Esophagus muscularis mucosa (tissue), 4 donors: ENCODE measurements at regions not wholly inside any gene's neighbourhood (a gene's known extent, or its start where the extent isn't known, plus 50 kb on each side); places are given as distances from the start of the nearest gene placed in this dataset.

Experiments used
- DNase-seq: peaks from one replicate; pipeline ENCODE4 v3.0.0-alpha.2; 2017; ENCODE audit errors: extremely low spot score
- H3K27ac ChIP-seq, 4 donors: fragments of 200-600 bp; sonication (generic); replicated peaks in 1 of 4; 1 replicate in 3 of 4; 2 replicates in 1 of 4; pipeline ENCODE4 v1.5.1; 2016 to 2019; ENCODE audit warnings: mild to moderate bottlenecking in 1 of 4
- H3K27me3 ChIP-seq, 4 donors: fragments of 200-600 bp; sonication (generic); one replicate each; pipeline versions ENCODE4 v1.5.1 to v1.6.0; 2016 to 2019
- H3K36me3 ChIP-seq, 4 donors: fragments of 200-600 bp; sonication (generic); one replicate each; pipeline ENCODE4 v1.5.1; 2016 to 2019
- H3K4me1 ChIP-seq, 4 donors: fragments of 200-600 bp; sonication (generic); one replicate each; pipeline ENCODE4 v1.5.1; 2016 to 2019
- H3K4me3 ChIP-seq, 4 donors: fragments of 200-600 bp; sonication (generic); 1 replicate in 2 of 4; 2 replicates in 2 of 4; pipeline ENCODE4 v1.5.1; 2016 to 2019; ENCODE audit warnings: mild to moderate bottlenecking in 4 of 4, moderate library complexity in 1 of 4
- H3K9me3 ChIP-seq, 4 donors: fragments of 200-600 bp; sonication (generic); 1 replicate in 3 of 4; 2 replicates in 1 of 4; pipeline ENCODE4 v1.5.1; 2016 to 2019
- CTCF ChIP-seq, 3 experiments: fragments of 200-600 bp in 2 of 3; fragments of 450-650 bp in 1 of 3; sonication (generic) in 2 of 3; IDR thresholded peaks; one replicate each; pipeline ENCODE4 v1.5.1; 2017 to 2019; ENCODE audit warnings: antibody characterized with exemption in 3 of 3, mild to moderate bottlenecking in 2 of 3, moderate library complexity in 1 of 3
- EP300 ChIP-seq: sonication (generic); formaldehyde crosslinking; IDR thresholded peaks from one replicate; pipeline ENCODE4 v1.6.1; 2017; ENCODE audit warnings: antibody characterized with exemption
- POLR2A ChIP-seq: fragments of 450-650 bp; IDR thresholded peaks from one replicate; pipeline ENCODE4 v1.6.1; 2017; ENCODE audit warnings: antibody characterized with exemption, moderate library complexity, mild to moderate bottlenecking, low read depth
- POLR2AphosphoS5 ChIP-seq, 2 donors: sonication (generic); formaldehyde crosslinking; IDR thresholded peaks; one replicate each; pipeline ENCODE4 v1.6.1; 2017; ENCODE audit warnings: antibody characterized with exemption in 2 of 2
- WGBS: methylation state at CpG from one replicate; pipeline ENCODE4 v1.1.5; 2018; 5-methylcytosine and 5-hydroxymethylcytosine counted together
- intact Hi-C: fragments of 100-400 bp; cut with DNase I; formaldehyde crosslinking; loops from one replicate; pipeline ENCODE4 v1.15.1; 2023

- Histone ChIP-seq H3K4me1 (no peaks in the 10 kb centered on the region), H3K27ac (no peak overlapping the region), H3K9me3 (no peaks in the 10 kb centered on the region), H3K27me3 (no peaks in the 10 kb centered on the region), H3K4me3 (no peak overlapping the region), H3K36me3 (no peaks in the 10 kb centered on the region)
- intact Hi-C loops = no loop called here
- DNase-seq = no peak
- 89% methylated on average over 7 of the region's 7 CpGs for WGBS
- no peak for TF ChIP-seq EP300
- TF ChIP-seq POLR2A = no peak
- TF ChIP-seq POLR2AphosphoS5 (IDR thresholded peaks at IDR 0.05) = no peak
- no peak for TF ChIP-seq CTCF (IDR thresholded peaks at IDR 0.05)
These were observed 185.7 kb downstream of the SUCLG1 start for GRCh38 chr2:84273406-84273805.

GRCh38 chr2:84271977-84272376 lies 187.1 kb downstream of the SUCLG1 start:
- no peak for DNase-seq
- intact Hi-C loops = no loop called here
- Histone ChIP-seq H3K4me3 (no peak overlapping the region), H3K9me3 (peaks cover 0 to 3% (median 0%) of the 10 kb centered on the region in 4 donors), H3K27ac (no peak overlapping the region), H3K4me1 (no peaks in the 10 kb centered on the region), H3K36me3 (no peaks in the 10 kb centered on the region), H3K27me3 (no peaks in the 10 kb centered on the region)
- no peak for TF ChIP-seq EP300
- no peak for TF ChIP-seq POLR2A
- TF ChIP-seq CTCF (IDR thresholded peaks at IDR 0.05) = no peak
- TF ChIP-seq POLR2AphosphoS5 (IDR thresholded peaks at IDR 0.05) = no peak
- 76% methylated on average over 3 of the region's 3 CpGs for WGBS

- peaks cover 0 to 11% (median 3%) of the 10 kb centered on the region in 4 donors for H3K9me3 ChIP-seq
- intact Hi-C loops = no loop called here
- H3K4me1 ChIP-seq = no peaks in the 10 kb centered on the region
- no peak overlapping the region for H3K27ac ChIP-seq
- no peaks in the 10 kb centered on the region for H3K36me3 ChIP-seq
- no peak overlapping the region for H3K4me3 ChIP-seq
- no peaks in the 10 kb centered on the region for H3K27me3 ChIP-seq
- no peak for DNase-seq
- TF ChIP-seq EP300 = no peak
- no peak for TF ChIP-seq POLR2AphosphoS5 (IDR thresholded peaks at IDR 0.05)
- no peak for TF ChIP-seq POLR2A
- no peak for TF ChIP-seq CTCF (IDR thresholded peaks at IDR 0.05)
These were observed 201.2 kb downstream of the SUCLG1 start for GRCh38 chr2:84257831-84258230.

GRCh38 chr2:84251651-84252302 lies 207.3 kb downstream of the SUCLG1 start:
- Histone ChIP-seq H3K9me3 (no peaks in the 10 kb centered on the region), H3K36me3 (no peaks in the 10 kb centered on the region), H3K4me3 (no peak overlapping the region), H3K4me1 (no peaks in the 10 kb centered on the region), H3K27me3 (no peaks in the 10 kb centered on the region), H3K27ac (no peak overlapping the region)
- 91% methylated on average over 2 of the region's 2 CpGs for WGBS
- DNase-seq = no peak
- TF ChIP-seq POLR2A (no peak), CTCF (IDR thresholded peaks at IDR 0.05) (no peak), POLR2AphosphoS5 (IDR thresholded peaks at IDR 0.05) (no peak), EP300 (no peak)
- intact Hi-C loops = no loop called here

- no peaks in the 10 kb centered on the region for H3K9me3 ChIP-seq
- no peak overlapping the region for H3K27ac ChIP-seq
- TF ChIP-seq EP300 (no peak), POLR2A (no peak), POLR2AphosphoS5 (IDR thresholded peaks at IDR 0.05) (no peak), CTCF (IDR thresholded peaks at IDR 0.05) (no peak)
- H3K4me3 ChIP-seq = no peak overlapping the region
- no peaks in the 10 kb centered on the region for H3K27me3 ChIP-seq
- 94% methylated on average over 4 of the region's 4 CpGs for WGBS
- intact Hi-C loops = no loop called here
- H3K4me1 ChIP-seq = no peaks in the 10 kb centered on the region
- DNase-seq = no peak
- H3K36me3 ChIP-seq = no peaks in the 10 kb centered on the region
These were observed 209.9 kb downstream of the SUCLG1 start for GRCh38 chr2:84249140-84249539.
